Activated CD8-positive, alpha-beta memory T cell treated with anti-CD3 and anti-CD28 coated beads, Interleukin-2, amount 50 U/mL, for 24 hours (primary cell): ENCODE measurements at regions not wholly inside any gene's neighbourhood (a gene's known extent, or its start where the extent isn't known, plus 50 kb on each side); places are given as distances from the start of the nearest gene placed in this dataset.
"Not testable (repeated sequence)": the region's sequence is repeated elsewhere in the genome, so short reads cannot be mapped to it uniquely, and the experiment has no call there.

Experiments used
- DNase-seq: peaks from one replicate; pipeline ENCODE4 v3.0.0-alpha.2; 2020; ENCODE audit errors: extremely low read depth

DNA sequence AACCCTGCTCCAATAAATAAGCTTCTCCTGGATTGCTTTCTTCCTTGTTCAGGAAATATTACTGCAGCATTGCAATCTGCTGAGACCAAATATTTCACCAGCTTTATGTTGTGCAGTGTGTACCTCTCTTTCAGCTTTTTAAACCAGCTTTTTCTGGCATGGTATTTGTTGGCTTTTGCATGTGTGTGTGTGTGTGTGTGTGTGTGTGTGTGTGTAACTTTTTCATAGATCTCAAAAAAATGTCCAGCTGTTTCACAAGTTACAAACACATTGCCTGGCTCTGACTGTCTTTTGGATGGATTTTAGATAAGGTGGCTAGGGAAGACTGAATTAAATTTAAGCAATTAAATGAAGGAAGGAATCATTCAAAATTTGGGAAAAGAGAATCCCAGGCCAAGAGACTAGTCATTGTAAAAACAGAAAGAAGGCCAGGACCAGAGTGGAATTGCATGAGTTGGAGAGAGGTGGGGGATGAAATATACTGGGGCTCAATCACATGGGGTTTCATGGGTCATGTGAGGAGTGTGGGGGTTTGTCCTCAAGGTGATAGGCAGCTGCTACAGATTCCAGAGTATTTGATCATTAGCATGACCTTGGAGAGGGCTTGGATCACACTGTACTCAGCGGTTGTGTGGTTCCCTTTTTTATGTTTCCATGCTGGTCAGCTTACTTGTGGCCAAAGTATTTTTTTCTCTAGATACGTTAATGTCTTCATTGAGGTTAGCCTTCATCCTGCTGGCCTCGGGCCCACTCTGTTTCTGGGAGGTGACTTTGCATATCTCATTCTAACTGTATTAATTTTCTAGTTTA lies 357.7 kb upstream of the BOD1L1 start:
- DNase-seq, result no peak

GRCh38 chr4:13985837-13986236 lies 358.3 kb upstream of the BOD1L1 start:
- DNase-seq, result no peak

- DNase-seq, result no peak
Measured at GRCh38 chr4:13986548-13986947, 359.0 kb upstream of the BOD1L1 start.

DNA sequence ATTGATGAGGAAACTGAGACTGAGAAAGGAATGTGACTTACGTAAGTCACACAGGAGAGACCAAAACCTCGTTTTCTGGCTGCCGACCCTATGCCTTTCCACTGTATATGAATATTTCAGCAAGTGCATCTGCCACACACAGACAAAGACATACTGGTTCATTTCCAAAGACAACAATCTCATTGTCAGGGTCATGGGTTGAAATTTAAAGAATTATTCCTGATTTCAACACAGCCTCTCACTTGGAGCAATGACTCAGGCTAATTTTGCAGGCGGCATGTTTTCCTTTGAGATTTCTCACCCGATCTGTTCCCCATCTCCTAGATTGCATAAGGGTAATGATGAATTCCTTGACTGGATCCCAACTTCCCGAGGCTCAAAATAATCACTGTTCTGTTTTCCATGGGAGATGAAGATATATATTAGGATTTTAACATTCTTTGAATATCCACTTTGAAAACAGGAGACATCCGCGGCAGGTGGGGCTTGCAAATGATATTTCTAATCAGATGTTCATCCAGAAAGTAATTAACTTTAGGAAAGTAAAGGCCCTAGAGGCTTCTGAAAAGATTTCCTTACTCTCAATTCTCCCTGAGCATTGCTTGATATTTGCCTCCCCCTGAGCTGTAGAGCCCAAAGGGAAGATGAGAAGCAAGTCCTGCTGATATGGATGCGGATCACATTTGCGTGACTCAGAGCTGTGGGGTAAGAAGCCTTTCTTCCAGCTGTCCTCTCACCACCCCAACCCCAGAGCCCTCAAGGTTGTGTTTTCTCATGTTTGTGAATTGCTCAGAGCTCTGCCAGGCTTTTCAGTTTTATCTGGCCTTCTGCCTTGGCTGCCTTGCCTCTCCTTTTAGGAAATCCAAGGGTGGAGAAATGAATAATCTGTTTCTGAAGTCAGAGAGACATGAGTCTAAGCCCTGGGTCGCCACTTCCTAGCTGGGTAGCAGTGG lies 361.1 kb upstream of the BOD1L1 start:
- DNase-seq, result no peak

GRCh38 chr4:13989501-13989900 lies 362.0 kb upstream of the BOD1L1 start:
- DNase-seq, result no peak

DNA sequence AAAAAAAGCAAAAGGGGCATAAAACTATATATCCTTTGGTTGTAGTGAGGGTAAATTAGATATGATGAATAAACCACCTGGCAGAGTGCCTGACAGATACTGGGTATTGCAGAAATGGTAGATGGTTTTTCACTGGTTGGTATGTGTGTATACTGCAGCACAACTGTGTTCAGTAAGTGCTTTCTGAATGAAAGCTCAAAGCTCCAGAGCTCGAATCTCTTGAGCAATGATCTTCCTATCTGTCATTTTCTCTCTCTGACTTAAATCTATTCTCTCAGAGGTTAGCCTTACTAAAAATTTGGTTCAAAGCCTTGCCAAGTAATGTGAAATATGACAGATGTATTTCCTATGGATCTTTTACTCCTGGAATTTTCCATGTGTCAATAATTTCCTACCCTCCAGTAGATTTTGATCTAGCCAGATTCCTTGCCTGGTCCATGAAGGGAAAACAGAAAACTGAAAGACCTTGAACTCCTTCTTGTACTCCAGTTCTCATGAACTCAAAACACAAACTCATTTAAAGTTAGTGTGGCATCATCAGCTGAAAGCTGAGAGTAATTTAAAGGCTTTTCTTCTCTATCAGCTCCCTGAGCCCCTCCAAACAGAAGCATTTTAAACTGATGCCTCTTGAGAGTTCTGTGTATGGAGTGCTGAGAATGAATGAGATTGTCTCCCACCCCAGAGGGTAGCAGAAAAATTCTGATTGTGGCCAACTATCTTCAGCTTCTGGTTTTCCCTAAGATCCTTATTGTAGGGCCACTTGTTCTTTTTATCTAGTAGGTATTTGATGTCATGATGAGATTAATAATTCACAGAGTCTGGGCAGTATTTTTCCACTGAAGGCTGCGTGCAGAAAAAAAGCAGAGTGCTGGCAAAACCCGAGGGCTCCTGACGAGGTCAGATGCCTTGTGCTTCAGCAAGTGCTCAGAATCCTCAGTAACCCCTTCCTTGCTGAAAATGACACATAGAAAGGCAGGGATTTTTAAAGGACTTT lies 363.4 kb upstream of the BOD1L1 start:
- no peak for DNase-seq

- no peak for DNase-seq
Measured at GRCh38 chr4:13992041-13992440, 364.5 kb upstream of the BOD1L1 start.

DNA sequence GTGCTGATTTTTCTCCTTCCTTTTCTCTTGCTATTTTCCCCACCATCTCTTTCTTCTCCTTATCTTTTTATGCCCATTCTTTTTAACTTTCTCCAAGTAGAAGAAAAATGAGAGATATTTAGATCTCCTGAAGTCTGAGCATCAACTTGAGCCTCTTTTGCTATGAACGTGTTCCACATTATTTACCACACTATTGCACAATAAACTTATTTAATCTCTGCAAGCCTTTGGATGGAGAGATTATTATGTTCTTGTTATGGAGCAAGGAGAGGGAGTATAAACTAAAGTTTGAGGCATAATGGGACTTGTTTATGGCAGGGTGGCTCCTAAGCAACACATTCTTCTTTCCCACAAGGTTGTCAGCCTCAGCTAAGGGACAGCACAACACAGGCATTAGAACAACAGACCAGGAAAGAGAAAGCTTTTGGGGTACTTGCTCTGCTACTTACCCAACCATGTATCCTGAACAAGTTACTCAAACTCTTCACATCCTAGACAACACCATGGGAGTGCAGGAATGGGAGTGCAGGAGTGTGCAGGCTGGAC lies 365.5 kb upstream of the BOD1L1 start:
- no peak for DNase-seq

DNA sequence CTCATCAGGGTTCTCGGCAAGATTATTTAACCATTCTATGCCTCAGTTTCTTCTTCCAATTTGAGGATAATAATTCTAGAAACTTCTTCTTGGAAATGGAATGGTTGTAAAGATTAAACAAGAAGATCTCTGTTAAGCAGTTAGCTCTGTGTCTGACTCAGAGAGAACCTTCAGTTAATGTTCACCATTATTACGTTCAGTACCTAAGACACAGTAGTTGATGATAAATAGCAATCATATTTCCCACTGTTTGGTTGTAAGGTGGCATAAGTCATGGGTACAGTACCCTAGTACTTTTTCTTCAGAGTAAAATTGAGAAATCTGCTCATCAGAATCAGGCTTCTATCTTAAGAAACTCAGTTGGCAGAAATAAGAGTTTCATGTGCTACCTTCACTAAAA lies 366.5 kb upstream of the BOD1L1 start:
- no peak for DNase-seq

DNA sequence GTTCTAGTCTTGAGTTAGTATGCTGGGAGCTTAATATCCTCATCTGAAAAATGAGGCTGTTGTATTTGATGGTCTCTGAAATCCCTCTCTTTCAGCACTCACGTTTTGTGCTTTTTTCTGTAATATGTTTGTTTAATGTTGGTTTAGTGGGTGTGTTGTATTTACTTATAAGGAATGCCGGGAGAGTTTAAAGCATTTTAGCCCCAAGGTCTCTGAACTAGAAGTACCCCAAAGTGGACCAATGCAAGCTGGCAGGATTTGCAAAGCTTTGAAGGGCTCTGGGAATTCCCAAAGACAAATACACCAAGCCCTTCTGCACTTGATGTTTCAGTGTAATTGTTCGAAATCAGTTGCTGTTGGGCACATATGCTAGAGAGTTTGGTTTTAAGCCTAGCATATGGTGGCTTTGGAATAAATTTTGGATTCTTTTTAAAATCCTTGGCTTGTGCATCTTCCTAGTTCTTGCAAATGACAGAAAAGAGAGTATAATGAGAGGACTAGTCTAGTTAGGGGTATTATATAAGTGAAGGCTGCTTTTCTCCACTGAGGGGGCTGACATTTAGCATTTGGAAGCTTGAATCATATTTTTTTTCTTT lies 371.4 kb upstream of the BOD1L1 start:
- DNase-seq, result no peak

- DNase-seq, result no peak
Measured at GRCh38 chr4:14000091-14000814, 372.7 kb upstream of the BOD1L1 start.

GRCh38 chr4:14002331-14002730 lies 374.8 kb upstream of the BOD1L1 start:
- DNase-seq, result not testable (repeated sequence)

DNA sequence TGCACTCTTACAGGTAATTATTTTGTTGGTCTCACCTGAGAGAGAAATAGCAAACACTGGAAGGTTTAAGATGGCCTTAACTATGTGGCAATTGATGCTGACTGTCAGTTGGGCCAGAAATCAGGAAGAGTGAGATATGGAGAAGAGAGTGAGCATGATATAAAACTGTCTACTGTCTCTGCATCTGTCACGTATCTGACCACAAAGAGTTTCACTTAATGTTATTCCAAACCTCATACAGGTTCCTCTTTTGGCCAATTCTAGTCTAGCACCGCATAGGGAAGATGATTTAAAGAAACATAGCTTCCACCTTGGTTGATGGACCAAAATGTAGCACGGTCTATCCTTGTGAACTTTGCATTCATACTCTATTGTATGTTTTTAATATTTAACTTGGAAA lies 381.0 kb upstream of the BOD1L1 start:
- no peak for DNase-seq

GRCh38 chr4:14018191-14018853 lies 390.8 kb upstream of the BOD1L1 start:
- DNase-seq, result no peak

- DNase-seq, result no peak
Measured at GRCh38 chr4:14022456-14022855, 394.9 kb upstream of the BOD1L1 start.

GRCh38 chr4:14023036-14023435 lies 395.5 kb upstream of the BOD1L1 start:
- DNase-seq, result no peak

DNA sequence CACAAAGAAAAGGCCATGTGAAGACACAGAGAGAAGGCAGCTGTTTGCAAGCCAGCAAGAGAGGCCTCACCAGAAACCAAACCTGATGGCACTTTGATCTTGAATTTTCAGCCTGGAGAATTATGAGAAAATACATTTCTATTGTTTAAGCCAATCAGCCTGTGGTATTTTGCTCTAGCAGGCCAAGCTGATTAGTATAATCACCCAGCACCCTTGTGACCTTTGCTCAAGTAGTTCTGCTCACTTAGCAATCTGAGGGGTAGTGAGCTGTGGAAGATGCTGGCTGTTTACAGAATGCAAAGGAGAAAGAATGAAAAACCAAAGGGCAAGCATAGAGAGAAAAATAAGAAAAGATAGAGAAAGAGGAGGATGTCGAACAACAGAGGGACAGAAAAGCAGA lies 396.4 kb upstream of the BOD1L1 start:
- DNase-seq, result no peak

DNA sequence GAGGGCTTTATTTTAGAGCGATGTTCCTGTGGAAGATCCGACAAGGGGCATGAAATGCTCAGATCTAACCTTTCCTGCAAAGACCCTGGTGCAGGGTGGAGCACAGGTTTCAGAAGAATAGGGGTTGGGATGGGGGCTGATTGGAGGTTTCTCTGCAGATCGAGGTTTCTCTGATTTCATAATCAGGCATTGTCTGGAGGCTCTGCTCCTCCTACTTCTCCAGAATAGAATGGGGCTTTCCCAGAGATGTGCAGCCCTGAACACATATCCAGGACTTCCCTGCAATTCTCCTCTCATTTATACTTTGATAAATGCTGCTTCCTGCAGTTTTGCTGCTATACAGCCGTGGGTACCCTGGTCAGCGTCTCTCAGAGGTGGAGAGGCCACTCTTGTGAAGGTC lies 397.6 kb upstream of the BOD1L1 start:
- no peak for DNase-seq

DNA sequence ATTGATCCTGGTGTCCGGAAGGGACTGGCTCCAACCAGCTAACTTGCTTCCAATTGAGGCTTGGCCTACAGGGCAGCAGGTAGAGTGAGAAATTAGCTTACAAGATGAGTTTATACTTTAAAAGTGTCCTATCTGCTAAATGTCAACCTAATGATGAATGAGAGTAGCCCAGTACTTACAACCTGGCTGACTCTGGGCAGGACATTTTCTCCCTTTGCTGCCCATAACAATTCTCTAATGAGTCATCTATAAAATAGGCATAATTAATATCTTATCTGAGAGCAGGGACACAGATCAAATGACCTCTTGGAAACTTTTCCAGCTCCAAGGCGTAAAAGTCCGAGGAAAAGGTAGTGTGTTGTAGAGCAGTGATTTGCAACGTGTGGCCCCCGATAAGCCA lies 398.4 kb upstream of the BOD1L1 start:
- no peak for DNase-seq

DNA sequence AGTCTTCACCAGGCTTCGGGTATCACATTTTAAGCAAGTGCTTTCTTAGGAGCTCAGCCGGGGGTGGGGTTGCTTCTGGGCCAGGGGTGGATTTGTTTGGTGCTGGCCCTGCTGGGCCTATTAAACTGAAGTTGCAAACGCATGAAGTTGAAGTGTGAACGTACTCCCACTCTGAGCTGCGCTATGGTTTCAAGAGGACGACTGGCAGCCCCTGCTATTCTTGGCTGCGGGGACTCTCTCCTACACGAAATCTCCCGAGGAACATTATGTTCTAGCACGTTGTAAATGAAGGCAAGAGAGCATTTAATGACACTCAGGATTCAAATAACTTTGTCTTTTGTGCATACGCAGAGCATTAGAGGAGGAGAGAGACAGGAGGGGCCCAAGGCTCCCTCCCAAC lies 401.3 kb upstream of the BOD1L1 start:
- DNase-seq, result no peak
